GM12891 (cell line): ENCODE measurements at regions not wholly inside any gene's neighbourhood (a gene's known extent, or its start where the extent isn't known, plus 50 kb on each side); places are given as distances from the start of the nearest gene placed in this dataset.

Source experiments
- PAX5 ChIP-seq: IDR thresholded peaks from 2 replicates; pipeline ENCODE4 v1.6.1; 2011; ENCODE audit warnings: low read length, moderate library complexity, mild to moderate bottlenecking; ENCODE audit not compliant: insufficient read depth, severe bottlenecking
- POLR2A ChIP-seq: IDR thresholded peaks from 2 replicates; pipeline ENCODE4 v1.6.1; 2011; ENCODE audit warnings: low read depth, low read length, control low read depth
- POLR2AphosphoS5 ChIP-seq: IDR thresholded peaks from 2 replicates; pipeline ENCODE4 v1.6.1; 2011; ENCODE audit warnings: low read depth, low read length, control low read depth
- POU2F2 ChIP-seq: IDR thresholded peaks from 2 replicates; pipeline ENCODE4 v1.6.1; 2011; ENCODE audit warnings: low read depth, mild to moderate bottlenecking, control low read depth, low read length, moderate library complexity
- SPI1 ChIP-seq: IDR thresholded peaks from 2 replicates; pipeline ENCODE4 v1.6.1; 2011; ENCODE audit warnings: low read depth, low read length, control low read depth
- TAF1 ChIP-seq: IDR thresholded peaks from 2 replicates; pipeline ENCODE4 v1.6.1; 2011; ENCODE audit warnings: low read depth, low read length, control low read depth

DNA sequence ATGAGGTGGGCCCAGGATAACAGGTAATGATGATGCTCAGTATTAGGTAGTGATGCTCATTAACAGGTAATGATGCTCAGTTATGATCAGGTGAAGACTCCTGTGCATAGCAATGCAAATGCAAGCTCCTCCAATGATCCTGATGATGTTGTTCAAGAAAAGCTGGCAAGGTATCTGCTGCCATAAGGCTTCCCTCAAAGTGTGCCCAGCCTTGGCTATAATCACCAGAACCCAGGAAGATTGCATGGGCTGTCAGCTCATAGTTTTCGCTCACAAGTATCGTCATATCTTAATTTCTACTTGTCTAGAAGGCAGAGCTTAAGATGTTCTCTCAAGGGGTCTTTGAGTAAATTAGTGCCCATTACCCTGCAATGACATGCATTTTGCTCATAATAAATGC, 366.2 kb upstream of the CLNK start:
- TF ChIP-seq POLR2A = no peak
- TF ChIP-seq POLR2AphosphoS5 = no peak
- no peak for TF ChIP-seq SPI1
- no peak for TF ChIP-seq TAF1
- TF ChIP-seq PAX5 = no peak
- TF ChIP-seq POU2F2 = no peak
